Type B pancreatic cell (in vitro differentiated cells): ENCODE measurements at regions not wholly inside any gene's neighbourhood (a gene's known extent, or its start where the extent isn't known, plus 50 kb on each side); places are given as distances from the start of the nearest gene placed in this dataset.

ENCODE experiments used
- DNase-seq: peaks from one replicate; pipeline ENCODE4 v3.0.0; 2021; ENCODE audit warnings: mixed read lengths; ENCODE audit not compliant: unreplicated experiment; ENCODE audit errors: extremely low spot score
- H3K27ac Mint-ChIP-seq: 2 replicates; pipeline ENCODE4 v1.8.0; 2021; ENCODE audit warnings: mild to moderate bottlenecking, mixed read lengths
- H3K27me3 Mint-ChIP-seq: 2 replicates; pipeline ENCODE4 v1.8.0; 2021; ENCODE audit warnings: mixed read lengths
- H3K36me3 Mint-ChIP-seq: 2 replicates; pipeline ENCODE4 v1.8.0; 2021; ENCODE audit warnings: mixed read lengths
- H3K4me1 Mint-ChIP-seq: one replicate; pipeline ENCODE4 v1.8.0; 2021; ENCODE audit warnings: mixed read lengths; ENCODE audit not compliant: unreplicated experiment
- H3K4me3 Mint-ChIP-seq: 2 replicates; pipeline ENCODE4 v1.8.0; 2021; ENCODE audit warnings: mild to moderate bottlenecking, mixed read lengths
- H3K9me3 Mint-ChIP-seq: 2 replicates; pipeline ENCODE4 v1.8.0; 2021; ENCODE audit warnings: mixed read lengths
- CTCF ChIP-seq: fragments of 200-600 bp; sonication (generic); conservative IDR thresholded peaks from 2 replicates; pipeline ENCODE4 v1.5.0; 2021; ENCODE audit warnings: antibody characterized with exemption, mild to moderate bottlenecking

- H3K4me1 Mint-ChIP-seq = no peaks in the 10 kb centered on the region
- no peak overlapping the region for H3K4me3 Mint-ChIP-seq
- no peaks in the 10 kb centered on the region for H3K36me3 Mint-ChIP-seq
- H3K27me3 Mint-ChIP-seq = no peaks in the 10 kb centered on the region
- no peaks in the 10 kb centered on the region for H3K9me3 Mint-ChIP-seq
- H3K27ac Mint-ChIP-seq = no peak overlapping the region
- TF ChIP-seq CTCF = no peak
- no peak for DNase-seq
Measured at GRCh38 chr3:153952091-153952490, 169.1 kb upstream of the ARHGEF26 start.

- TF ChIP-seq CTCF = no peak
- Mint-ChIP-seq H3K27me3 (no peaks in the 10 kb centered on the region), H3K27ac (no peak overlapping the region), H3K36me3 (no peaks in the 10 kb centered on the region), H3K4me3 (no peak overlapping the region), H3K4me1 (peaks cover 2% of the 10 kb centered on the region), H3K9me3 (no peaks in the 10 kb centered on the region)
- DNase-seq = no peak
Measured at GRCh38 chr3:153956613-153957012, 164.6 kb upstream of the ARHGEF26 start.

- TF ChIP-seq CTCF = no peak
- no peak overlapping the region for H3K27ac Mint-ChIP-seq
- H3K27me3 Mint-ChIP-seq = no peaks in the 10 kb centered on the region
- H3K4me3 Mint-ChIP-seq = no peak overlapping the region
- H3K36me3 Mint-ChIP-seq = no peaks in the 10 kb centered on the region
- DNase-seq = no peak
- no peaks in the 10 kb centered on the region for H3K9me3 Mint-ChIP-seq
- H3K4me1 Mint-ChIP-seq = peaks cover 5% of the 10 kb centered on the region
Measured at GRCh38 chr3:153957421-153957820, 163.8 kb upstream of the ARHGEF26 start.

GRCh38 chr3:153958635-153959595 is 162.3 kb upstream of the ARHGEF26 start:
- Mint-ChIP-seq H3K27ac (no peak overlapping the region), H3K27me3 (no peaks in the 10 kb centered on the region), H3K4me1 (peaks cover 5% of the 10 kb centered on the region), H3K4me3 (no peak overlapping the region), H3K9me3 (no peaks in the 10 kb centered on the region), H3K36me3 (no peaks in the 10 kb centered on the region)
- no peak for TF ChIP-seq CTCF
- DNase-seq = no peak

GRCh38 chr3:153960458-153961074 is 160.6 kb upstream of the ARHGEF26 start:
- no peaks in the 10 kb centered on the region for H3K27me3 Mint-ChIP-seq
- H3K4me3 Mint-ChIP-seq = no peak overlapping the region
- H3K27ac Mint-ChIP-seq = no peak overlapping the region
- no peaks in the 10 kb centered on the region for H3K9me3 Mint-ChIP-seq
- TF ChIP-seq CTCF = no peak
- H3K4me1 Mint-ChIP-seq = peaks cover 5% of the 10 kb centered on the region
- DNase-seq = no peak
- H3K36me3 Mint-ChIP-seq = no peaks in the 10 kb centered on the region
